PC-3 (cell line): ENCODE measurements at regions not wholly inside any gene's neighbourhood (a gene's known extent, or its start where the extent isn't known, plus 50 kb on each side); places are given as distances from the start of the nearest gene placed in this dataset.
"Not testable (repeated sequence)": the region's sequence is repeated elsewhere in the genome, so short reads cannot be mapped to it uniquely, and the experiment has no call there.

Experiments
- ATAC-seq: fragments of 200-7000 bp; cut with Tn5 transposase; 2 replicates; pipeline ENCODE4 v1.9.1; 2020; ENCODE audit warnings: mild to moderate bottlenecking, moderate library complexity
- BruUV-seq: library from RNA; stranded (reverse); fragments of 400-500 nt; replicated peaks from 2 replicates; lab custom pipeline; 2021; lab: Mats Ljungman, UMichigan
- CTCF ChIA-PET: fragments of 300-600 bp; sonication (Branson Sonifier 250); formaldehyde crosslinking; loops from one replicate; lab custom pipeline; 2022; ENCODE audit warnings: antibody characterized with exemption; lab: Charles Lee
- POLR2A ChIA-PET: fragments of 300-600 bp; sonication (Branson Sonifier 250); formaldehyde crosslinking; loops from one replicate; lab custom pipeline; 2022; ENCODE audit warnings: antibody characterized with exemption; ENCODE audit not compliant: unreplicated experiment; lab: Charles Lee
- DNase-seq: peaks from one replicate; pipeline ENCODE4 v3.0.0-alpha.2; 2015
- H2AFZ ChIP-seq: fragments of 300-600 bp; sonication (generic); 2 replicates; pipeline ENCODE4 v1.6.0; 2016; ENCODE audit warnings: antibody characterized with exemption, low read length
- H3F3A ChIP-seq: fragments of 300-600 bp; sonication (generic); one replicate; pipeline ENCODE4 v1.6.0; 2017; ENCODE audit warnings: antibody characterized with exemption, low read length, control low read depth, mild to moderate bottlenecking; ENCODE audit not compliant: unreplicated experiment
- H3K27ac ChIP-seq: fragments of 300-600 bp; sonication (generic); 2 replicates; pipeline ENCODE4 v1.5.1; 2016; ENCODE audit warnings: mild to moderate bottlenecking, low read length
- H3K27me3 ChIP-seq: fragments of 300-600 bp; sonication (generic); 2 replicates; pipeline ENCODE4 v1.6.1; 2016; ENCODE audit warnings: low read length, mixed read lengths
- H3K36me3 ChIP-seq: fragments of 300-600 bp; sonication (generic); 2 replicates; pipeline ENCODE4 v1.6.1; 2016; ENCODE audit warnings: low read depth, mixed run types, low read length, mixed read lengths
- H3K4me1 ChIP-seq: fragments of 300-600 bp; sonication (generic); 2 replicates; pipeline ENCODE4 v1.5.1; 2016; ENCODE audit warnings: low read length; ENCODE audit not compliant: insufficient read depth
- H3K4me2 ChIP-seq: fragments of 300-600 bp; sonication (generic); 2 replicates; pipeline ENCODE4 v1.6.0; 2016; ENCODE audit warnings: low read length
- H3K4me3 ChIP-seq: fragments of 300-600 bp; sonication (generic); 2 replicates; pipeline ENCODE4 v1.5.1; 2016; ENCODE audit warnings: mild to moderate bottlenecking, low read length, mixed read lengths
- H3K79me2 ChIP-seq: fragments of 300-600 bp; sonication (generic); 2 replicates; pipeline ENCODE4 v1.6.1; 2017; ENCODE audit warnings: low read length, mixed read lengths
- H3K9ac ChIP-seq: fragments of 300-600 bp; sonication (generic); 2 replicates; pipeline ENCODE4 v1.6.0; 2016; ENCODE audit warnings: mild to moderate bottlenecking, low read length
- H3K9me2 ChIP-seq: fragments of 300-600 bp; sonication (generic); replicated peaks from 2 replicates; pipeline ENCODE4 v1.6.1; 2016; ENCODE audit warnings: mixed run types, low read length, mixed read lengths
- H3K9me3 ChIP-seq: fragments of 300-600 bp; sonication (generic); 2 replicates; pipeline ENCODE4 v1.6.1; 2016; ENCODE audit warnings: low read length, mixed read lengths
- H4K20me1 ChIP-seq: fragments of 300-600 bp; sonication (generic); 2 replicates; pipeline ENCODE4 v1.6.1; 2016; ENCODE audit warnings: low read length, mixed read lengths
- EZH2 ChIP-seq: fragments of 300-600 bp; sonication (generic); IDR thresholded peaks from one replicate; pipeline ENCODE4 v1.6.1; 2017; ENCODE audit warnings: antibody characterized with exemption, mild to moderate bottlenecking, low read length; ENCODE audit not compliant: unreplicated experiment
- EZH2phosphoT487 ChIP-seq: fragments of 300-600 bp; sonication (generic); IDR thresholded peaks from 2 replicates; pipeline ENCODE4 v1.6.1; 2018; ENCODE audit warnings: mild to moderate bottlenecking, antibody characterized with exemption, low read length, borderline replicate concordance
- intact Hi-C: fragments of 100-400 bp; cut with micrococcal nuclease; formaldehyde crosslinking; loops from 2 replicates; pipeline ENCODE4 v1.9.0; 2023
- TF ChIP-seq, protein P1 (sequence below): fragments of 300-600 bp; sonication (generic); conservative IDR thresholded peaks from 2 replicates; pipeline ENCODE4 v1.5.1; 2017; ENCODE audit warnings: antibody characterized with exemption, low read depth, mild to moderate bottlenecking, low read length

GRCh38 chr5:71821029-71821428 lies 102.0 kb downstream of the CARTPT start:
- H3F3A ChIP-seq: no peaks in the 10 kb centered on the region
- ATAC-seq (no peak), DNase-seq (no peak)
- H2AFZ ChIP-seq: no peak overlapping the region
- no TSS peak for BruUV-seq
- no peak overlapping the region for H3K27ac ChIP-seq
- CTCF ChIA-PET: no interaction called here
- H4K20me1 ChIP-seq: no peaks in the 10 kb centered on the region
- no peaks in the 10 kb centered on the region for H3K36me3 ChIP-seq
- H3K79me2 ChIP-seq: no peaks in the 10 kb centered on the region
- no peaks in the 10 kb centered on the region for H3K9me2 ChIP-seq
- no peak overlapping the region for H3K4me2 ChIP-seq
- POLR2A ChIA-PET: no interaction called here
- no peaks in the 10 kb centered on the region for H3K4me1 ChIP-seq
- TF ChIP-seq EZH2phosphoT487 (no peak), EZH2 (no peak)
- TF ChIP-seq, protein P1, sequence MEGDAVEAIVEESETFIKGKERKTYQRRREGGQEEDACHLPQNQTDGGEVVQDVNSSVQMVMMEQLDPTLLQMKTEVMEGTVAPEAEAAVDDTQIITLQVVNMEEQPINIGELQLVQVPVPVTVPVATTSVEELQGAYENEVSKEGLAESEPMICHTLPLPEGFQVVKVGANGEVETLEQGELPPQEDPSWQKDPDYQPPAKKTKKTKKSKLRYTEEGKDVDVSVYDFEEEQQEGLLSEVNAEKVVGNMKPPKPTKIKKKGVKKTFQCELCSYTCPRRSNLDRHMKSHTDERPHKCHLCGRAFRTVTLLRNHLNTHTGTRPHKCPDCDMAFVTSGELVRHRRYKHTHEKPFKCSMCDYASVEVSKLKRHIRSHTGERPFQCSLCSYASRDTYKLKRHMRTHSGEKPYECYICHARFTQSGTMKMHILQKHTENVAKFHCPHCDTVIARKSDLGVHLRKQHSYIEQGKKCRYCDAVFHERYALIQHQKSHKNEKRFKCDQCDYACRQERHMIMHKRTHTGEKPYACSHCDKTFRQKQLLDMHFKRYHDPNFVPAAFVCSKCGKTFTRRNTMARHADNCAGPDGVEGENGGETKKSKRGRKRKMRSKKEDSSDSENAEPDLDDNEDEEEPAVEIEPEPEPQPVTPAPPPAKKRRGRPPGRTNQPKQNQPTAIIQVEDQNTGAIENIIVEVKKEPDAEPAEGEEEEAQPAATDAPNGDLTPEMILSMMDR: no peak
- H3K4me3 ChIP-seq: no peak overlapping the region
- intact Hi-C loops: no loop called here
- no peaks in the 10 kb centered on the region for H3K27me3 ChIP-seq
- no peak overlapping the region for H3K9ac ChIP-seq
- no peaks in the 10 kb centered on the region for H3K9me3 ChIP-seq

DNA sequence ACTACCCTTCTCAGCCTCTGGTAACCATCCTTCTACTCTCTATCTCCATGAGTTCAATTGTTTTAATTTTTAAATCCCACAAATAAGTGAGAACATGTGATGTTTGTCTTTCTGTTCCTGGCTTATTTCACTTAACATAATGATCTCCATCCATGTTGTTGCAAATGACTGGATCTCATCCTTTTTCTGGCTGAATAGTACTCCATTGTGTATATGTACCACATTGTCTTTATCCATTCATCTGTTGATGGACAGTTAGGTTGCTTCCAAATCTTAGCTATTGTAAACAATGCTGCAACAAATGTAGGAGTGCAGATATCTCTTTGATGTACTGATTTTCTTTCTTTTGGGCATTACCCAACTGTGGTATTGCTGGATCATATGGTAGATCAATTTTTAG lies 103.0 kb downstream of the CARTPT start:
- intact Hi-C loops, H3K9me3 ChIP-seq, H3K27me3 ChIP-seq, H3K9ac ChIP-seq, H3K36me3 ChIP-seq, H2AFZ ChIP-seq, CTCF ChIA-PET, BruUV-seq, H3K4me1 ChIP-seq, H3K4me2 ChIP-seq, DNase-seq, POLR2A ChIA-PET, ATAC-seq, H3K79me2 ChIP-seq, H3K4me3 ChIP-seq, H4K20me1 ChIP-seq, H3K27ac ChIP-seq, H3K9me2 ChIP-seq, H3F3A ChIP-seq: not testable (repeated sequence)

GRCh38 chr5:71825992-71826391 lies 106.9 kb downstream of the CARTPT start:
- no peak overlapping the region for H3K4me3 ChIP-seq
- ChIA-PET CTCF (no interaction called here), POLR2A (no interaction called here)
- H3K9me3 ChIP-seq: no peaks in the 10 kb centered on the region
- ATAC-seq (no peak), DNase-seq (no peak)
- no peaks in the 10 kb centered on the region; the same call in 1 of the 2 replicates for H3K36me3 ChIP-seq
- H3K9ac ChIP-seq: no peak overlapping the region
- H3K27ac ChIP-seq: no peak overlapping the region
- H3K4me2 ChIP-seq: no peak overlapping the region
- H3K79me2 ChIP-seq: no peaks in the 10 kb centered on the region
- BruUV-seq: no TSS peak
- no peak overlapping the region for H2AFZ ChIP-seq
- TF ChIP-seq EZH2phosphoT487: no peak
- TF ChIP-seq, protein P1: no peak
- TF ChIP-seq EZH2: no peak
- intact Hi-C loops: no loop called here
- H3K4me1 ChIP-seq: peaks cover 13% of the 10 kb centered on the region
- no peaks in the 10 kb centered on the region for H3K9me2 ChIP-seq
- H3F3A ChIP-seq: no peaks in the 10 kb centered on the region
- no peaks in the 10 kb centered on the region for H3K27me3 ChIP-seq
- H4K20me1 ChIP-seq: no peaks in the 10 kb centered on the region
